ENCODE measurements at regions not wholly inside any gene's neighbourhood (a gene's known extent, or its start where the extent isn't known, plus 50 kb on each side); places are given as distances from the start of the nearest gene placed in this dataset.
"Not testable (repeated sequence)": the region's sequence is repeated elsewhere in the genome, so short reads cannot be mapped to it uniquely, and the experiment has no call there.

DNA sequence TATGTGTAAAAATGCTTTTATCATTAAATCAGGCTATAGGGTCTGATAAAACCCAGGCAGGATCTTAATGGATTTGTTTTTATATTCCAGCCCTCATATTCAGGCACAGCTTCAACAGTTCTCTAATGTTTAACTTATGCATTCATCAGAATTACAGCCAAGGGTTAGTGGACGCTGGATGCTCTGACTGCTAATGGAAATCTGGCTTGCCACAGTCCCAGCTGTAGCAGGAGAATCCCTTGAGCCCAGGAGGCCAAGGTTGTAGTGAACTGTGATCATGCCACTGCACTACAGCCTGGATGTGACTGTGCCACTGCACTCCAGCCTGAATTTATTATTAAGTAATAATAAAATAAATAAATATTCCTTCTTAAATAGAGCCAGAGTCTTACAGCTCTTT is 98.0 kb downstream of the SLC25A46 start:
- POLR2A ChIA-PET: no interaction called here
- Histone ChIP-seq H3K4me1 (ENCODE audit: insufficient read depth, low read length) (no peaks in the 10 kb centered on the region), H3K36me3 (ENCODE audit: insufficient read depth, low read length) (no peaks in the 10 kb centered on the region), H3K9me3 (ENCODE audit: control insufficient read depth in 1 of 2, insufficient read depth in 1 of 2, low read length in 2 of 2) (no peaks in the 10 kb centered on the region), H3K27ac (ENCODE audit: low read depth in 1 of 2, low read length in 2 of 2) (no peak overlapping the region), H3K4me3 (ENCODE audit: low read length) (no peak overlapping the region), H3K27me3 (ENCODE audit: control insufficient read depth in 1 of 2, insufficient read depth in 2 of 2, low read length in 2 of 2) (no peaks in the 10 kb centered on the region)
- H3K9me3 Mint-ChIP-seq: no peaks in the 10 kb centered on the region
- DNase-seq (no peak), ATAC-seq (ENCODE audit: poor library complexity) (no peak)
- H3K4me3 Mint-ChIP-seq: no peak overlapping the region
- H3K27ac Mint-ChIP-seq: no peak overlapping the region
- CTCF ChIA-PET: interaction anchor here (1.2 kb wide), 1 partner anchor 8 kb away, joined by 4 read pairs; no protein-coding TSS in a partner anchor
- no peaks in the 10 kb centered on the region for H3K36me3 Mint-ChIP-seq (ENCODE audit: low read depth)
- peaks cover 9% of the 10 kb centered on the region for H3K27me3 Mint-ChIP-seq
- intact Hi-C loops (cut with DNase I, micrococcal nuclease): no loop called here
- TF ChIP-seq, protein P1, sequence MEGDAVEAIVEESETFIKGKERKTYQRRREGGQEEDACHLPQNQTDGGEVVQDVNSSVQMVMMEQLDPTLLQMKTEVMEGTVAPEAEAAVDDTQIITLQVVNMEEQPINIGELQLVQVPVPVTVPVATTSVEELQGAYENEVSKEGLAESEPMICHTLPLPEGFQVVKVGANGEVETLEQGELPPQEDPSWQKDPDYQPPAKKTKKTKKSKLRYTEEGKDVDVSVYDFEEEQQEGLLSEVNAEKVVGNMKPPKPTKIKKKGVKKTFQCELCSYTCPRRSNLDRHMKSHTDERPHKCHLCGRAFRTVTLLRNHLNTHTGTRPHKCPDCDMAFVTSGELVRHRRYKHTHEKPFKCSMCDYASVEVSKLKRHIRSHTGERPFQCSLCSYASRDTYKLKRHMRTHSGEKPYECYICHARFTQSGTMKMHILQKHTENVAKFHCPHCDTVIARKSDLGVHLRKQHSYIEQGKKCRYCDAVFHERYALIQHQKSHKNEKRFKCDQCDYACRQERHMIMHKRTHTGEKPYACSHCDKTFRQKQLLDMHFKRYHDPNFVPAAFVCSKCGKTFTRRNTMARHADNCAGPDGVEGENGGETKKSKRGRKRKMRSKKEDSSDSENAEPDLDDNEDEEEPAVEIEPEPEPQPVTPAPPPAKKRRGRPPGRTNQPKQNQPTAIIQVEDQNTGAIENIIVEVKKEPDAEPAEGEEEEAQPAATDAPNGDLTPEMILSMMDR (IDR thresholded peaks at IDR 0.05): no peak
- H3K4me1 Mint-ChIP-seq (ENCODE audit: low read depth): no peaks in the 10 kb centered on the region

DNA sequence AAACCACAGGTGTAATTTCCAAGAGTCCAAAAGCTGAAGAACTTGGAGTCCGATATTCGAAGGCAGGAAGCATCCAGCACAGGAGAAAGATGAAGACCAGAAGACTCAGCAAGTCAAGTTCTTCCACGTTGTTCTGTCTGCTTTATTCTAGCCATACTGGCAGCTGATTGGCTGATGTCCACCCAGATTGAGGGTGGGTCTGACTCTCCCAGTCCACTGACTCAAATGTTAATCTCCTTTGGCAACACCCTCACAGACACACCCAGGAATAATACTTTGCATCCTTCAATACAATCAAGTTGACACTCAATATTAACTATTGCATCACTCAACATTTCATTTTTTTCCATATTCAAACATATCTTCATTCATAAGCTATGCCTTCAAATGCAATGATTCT is 99.5 kb downstream of the SLC25A46 start:
- H3K27me3 ChIP-seq (ENCODE audit: control insufficient read depth in 1 of 2, insufficient read depth in 2 of 2, low read length in 2 of 2); CTCF ChIA-PET; H3K27me3 Mint-ChIP-seq; H3K4me1 Mint-ChIP-seq (ENCODE audit: low read depth); H3K4me1 ChIP-seq (ENCODE audit: insufficient read depth, low read length); H3K36me3 ChIP-seq (ENCODE audit: insufficient read depth, low read length); H3K27ac ChIP-seq (ENCODE audit: low read depth in 1 of 2, low read length in 2 of 2); POLR2A ChIA-PET; H3K36me3 Mint-ChIP-seq (ENCODE audit: low read depth); H3K4me3 ChIP-seq (ENCODE audit: low read length); ATAC-seq (ENCODE audit: poor library complexity); H3K4me3 Mint-ChIP-seq; H3K27ac Mint-ChIP-seq; DNase-seq; H3K9me3 Mint-ChIP-seq; intact Hi-C loops (cut with DNase I, micrococcal nuclease); H3K9me3 ChIP-seq (ENCODE audit: control insufficient read depth in 1 of 2, insufficient read depth in 1 of 2, low read length in 2 of 2): not testable (repeated sequence)

DNA sequence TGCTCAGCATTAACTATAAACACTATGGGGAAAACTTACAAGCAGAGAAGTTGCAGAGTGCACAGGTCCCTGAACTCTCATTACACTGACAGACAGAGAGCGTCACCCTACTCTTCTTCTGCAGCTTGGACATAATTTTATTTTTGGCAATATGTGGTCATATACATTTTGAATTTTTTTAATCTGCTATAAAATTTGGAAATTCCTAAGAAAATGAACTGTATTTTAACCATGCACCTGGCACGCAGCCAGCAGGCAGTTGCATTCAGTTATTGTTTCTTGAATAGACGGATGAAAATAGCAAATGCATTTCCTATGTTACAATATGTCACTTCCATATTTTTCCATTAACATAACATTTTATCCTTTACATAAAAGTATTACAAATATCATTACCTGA is 100.2 kb downstream of the SLC25A46 start:
- TF ChIP-seq, protein P1 (IDR thresholded peaks at IDR 0.05): no peak
- Mint-ChIP-seq H3K9me3 (no peaks in the 10 kb centered on the region), H3K4me3 (no peak overlapping the region), H3K27me3 (peaks cover 9% of the 10 kb centered on the region), H3K4me1 (ENCODE audit: low read depth) (no peaks in the 10 kb centered on the region), H3K27ac (no peak overlapping the region), H3K36me3 (ENCODE audit: low read depth) (no peaks in the 10 kb centered on the region)
- Histone ChIP-seq H3K9me3 (ENCODE audit: control insufficient read depth in 1 of 2, insufficient read depth in 1 of 2, low read length in 2 of 2) (no peaks in the 10 kb centered on the region), H3K36me3 (ENCODE audit: insufficient read depth, low read length) (no peaks in the 10 kb centered on the region), H3K27ac (ENCODE audit: low read depth in 1 of 2, low read length in 2 of 2) (no peak overlapping the region), H3K27me3 (ENCODE audit: control insufficient read depth in 1 of 2, insufficient read depth in 2 of 2, low read length in 2 of 2) (no peaks in the 10 kb centered on the region), H3K4me1 (ENCODE audit: insufficient read depth, low read length) (no peaks in the 10 kb centered on the region), H3K4me3 (ENCODE audit: low read length) (no peak overlapping the region)
- POLR2A ChIA-PET: no interaction called here
- ATAC-seq (ENCODE audit: poor library complexity) (no peak), DNase-seq (no peak)
- CTCF ChIA-PET: no interaction called here
- intact Hi-C loops (cut with DNase I, micrococcal nuclease): no loop called here

DNA sequence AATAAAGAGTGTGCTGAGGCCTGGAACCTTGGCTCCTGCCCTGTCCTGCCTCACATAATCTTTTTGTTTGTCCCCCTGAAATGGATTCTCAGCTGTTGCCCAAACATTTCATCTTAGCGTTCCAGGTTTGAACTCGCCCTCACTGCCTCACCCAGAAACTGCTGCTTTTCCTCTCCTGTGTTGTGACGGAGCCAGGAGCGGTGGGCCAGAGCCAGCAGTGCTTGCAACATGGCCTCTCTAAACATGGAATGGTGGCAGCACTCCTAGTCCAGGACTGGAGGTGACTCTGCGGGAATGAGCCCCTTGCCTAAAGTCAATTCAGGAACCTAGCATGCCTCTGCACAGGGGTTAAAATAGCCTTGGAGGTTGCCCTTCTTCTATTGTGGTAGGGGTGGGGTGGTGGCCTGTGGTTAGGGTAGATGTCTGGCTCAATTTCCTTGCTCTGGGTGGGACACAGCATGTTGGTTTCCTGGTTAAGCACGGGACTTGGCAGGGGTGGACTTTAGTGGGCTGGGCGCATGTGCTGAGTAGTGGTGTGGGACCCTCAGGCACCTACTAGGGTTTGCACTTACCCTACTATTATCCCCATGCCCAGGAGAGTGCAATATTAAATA is 101.6 kb downstream of the SLC25A46 start:
- no peaks in the 10 kb centered on the region for H3K36me3 Mint-ChIP-seq (ENCODE audit: low read depth)

More for the DNA sequence above, 101.6 kb downstream of the SLC25A46 start:
- Mint-ChIP-seq H3K9me3 (no peaks in the 10 kb centered on the region), H3K4me3 (no peak overlapping the region), H3K4me1 (ENCODE audit: low read depth) (no peaks in the 10 kb centered on the region), H3K27ac (no peak overlapping the region), H3K27me3 (peaks cover 9% of the 10 kb centered on the region)
- H3K4me3 ChIP-seq (ENCODE audit: low read length): no peak overlapping the region
- intact Hi-C loops (cut with DNase I, micrococcal nuclease): no loop called here
- DNase-seq (no peak), ATAC-seq (ENCODE audit: poor library complexity) (no peak)
- no peaks in the 10 kb centered on the region for H3K4me1 ChIP-seq (ENCODE audit: insufficient read depth, low read length)
- H3K27ac ChIP-seq (ENCODE audit: low read depth in 1 of 2, low read length in 2 of 2): no peak overlapping the region
- H3K27me3 ChIP-seq (ENCODE audit: control insufficient read depth in 1 of 2, insufficient read depth in 2 of 2, low read length in 2 of 2): no peaks in the 10 kb centered on the region
- ChIA-PET CTCF (no interaction called here), POLR2A (no interaction called here)
- H3K9me3 ChIP-seq (ENCODE audit: control insufficient read depth in 1 of 2, insufficient read depth in 1 of 2, low read length in 2 of 2): no peaks in the 10 kb centered on the region
- TF ChIP-seq, protein P1 (IDR thresholded peaks at IDR 0.05): no peak
- H3K36me3 ChIP-seq (ENCODE audit: insufficient read depth, low read length): no peaks in the 10 kb centered on the region

All from CD4-positive, alpha-beta T cell (primary cell).